ENCODE measurements at regions not wholly inside any gene's neighbourhood (a gene's known extent, or its start where the extent isn't known, plus 50 kb on each side); places are given as distances from the start of the nearest gene placed in this dataset.

- DNase-seq: no peak
Observed at GRCh38 chr11:70863993-70864392, 388.4 kb downstream of the SHANK2 start.

- DNase-seq: no peak
Observed at GRCh38 chr11:70865356-70865755, 387.0 kb downstream of the SHANK2 start.

DNA sequence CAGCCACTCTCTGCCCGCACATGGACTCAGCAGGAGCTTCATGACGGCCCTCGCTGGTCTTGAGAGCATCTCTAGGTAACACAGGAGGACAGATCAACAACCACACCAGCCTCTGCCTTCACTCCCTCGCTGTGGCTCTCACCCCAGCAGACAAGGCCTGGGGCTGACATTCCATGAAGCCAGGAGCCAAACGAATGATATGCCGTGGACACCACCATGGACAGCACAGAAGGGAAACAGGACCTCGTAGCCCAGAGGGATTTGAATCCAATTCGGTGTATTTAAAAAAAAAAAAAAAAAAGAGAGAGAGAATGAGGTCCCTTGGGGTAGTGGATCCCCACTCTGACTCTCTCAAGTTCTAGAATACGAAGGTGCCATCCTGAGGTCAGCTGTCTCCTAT is 385.5 kb downstream of the SHANK2 start:
- DNase-seq: no peak

- DNase-seq: no peak
Observed at GRCh38 chr11:70867281-70868047, 384.9 kb downstream of the SHANK2 start.

DNA sequence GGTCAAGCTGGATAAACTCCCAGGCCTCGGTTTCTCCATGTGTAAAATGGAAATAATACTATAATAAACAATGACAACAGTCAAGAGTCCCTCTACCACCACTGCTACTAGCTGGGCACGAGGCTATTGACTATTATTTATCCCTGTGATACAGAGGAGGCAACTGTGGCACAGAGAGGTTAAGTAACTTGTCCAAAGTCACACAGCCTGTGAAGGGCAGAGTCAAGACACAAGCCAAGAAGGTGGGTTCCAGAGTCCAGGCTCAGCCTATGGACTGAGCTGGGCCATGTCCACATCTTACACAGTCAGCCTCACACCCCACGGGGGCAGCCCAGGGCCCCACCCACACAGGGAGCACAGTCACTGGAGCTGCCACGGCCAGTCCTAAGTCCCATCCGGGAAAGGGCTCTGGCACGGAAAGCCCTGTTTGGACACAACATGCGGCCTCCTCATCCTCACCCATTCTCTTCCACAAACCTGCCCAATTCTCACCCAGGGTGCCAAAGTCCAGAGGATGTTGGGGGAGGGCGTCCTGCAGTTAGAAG is 384.0 kb downstream of the SHANK2 start:
- no peak for DNase-seq

DNA sequence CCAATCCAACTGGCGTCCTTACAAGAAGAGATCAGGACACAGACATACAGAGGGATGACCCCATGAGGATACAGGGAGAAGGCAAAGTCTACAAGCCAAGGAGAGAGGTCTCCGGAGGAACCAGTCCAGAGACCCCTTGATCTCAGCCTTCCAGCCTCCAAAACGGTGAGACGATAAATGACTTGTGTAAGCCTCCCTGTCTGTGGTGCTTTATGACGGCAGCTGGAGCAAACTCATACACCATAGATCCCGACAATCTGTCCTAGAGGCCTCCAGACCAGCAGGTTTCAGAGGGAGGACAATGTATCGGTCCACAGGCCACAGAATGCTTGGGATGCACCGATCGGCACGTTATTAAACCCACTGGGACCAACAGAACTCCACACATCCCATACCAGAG is 383.3 kb downstream of the SHANK2 start:
- DNase-seq: no peak

- DNase-seq: no peak
Observed at GRCh38 chr11:70871881-70872280, 380.5 kb downstream of the SHANK2 start.

GRCh38 chr11:70872299-70872698 is 380.1 kb downstream of the SHANK2 start:
- DNase-seq: no peak

- DNase-seq: no peak
Observed at GRCh38 chr11:70872955-70873735, 379.2 kb downstream of the SHANK2 start.

DNA sequence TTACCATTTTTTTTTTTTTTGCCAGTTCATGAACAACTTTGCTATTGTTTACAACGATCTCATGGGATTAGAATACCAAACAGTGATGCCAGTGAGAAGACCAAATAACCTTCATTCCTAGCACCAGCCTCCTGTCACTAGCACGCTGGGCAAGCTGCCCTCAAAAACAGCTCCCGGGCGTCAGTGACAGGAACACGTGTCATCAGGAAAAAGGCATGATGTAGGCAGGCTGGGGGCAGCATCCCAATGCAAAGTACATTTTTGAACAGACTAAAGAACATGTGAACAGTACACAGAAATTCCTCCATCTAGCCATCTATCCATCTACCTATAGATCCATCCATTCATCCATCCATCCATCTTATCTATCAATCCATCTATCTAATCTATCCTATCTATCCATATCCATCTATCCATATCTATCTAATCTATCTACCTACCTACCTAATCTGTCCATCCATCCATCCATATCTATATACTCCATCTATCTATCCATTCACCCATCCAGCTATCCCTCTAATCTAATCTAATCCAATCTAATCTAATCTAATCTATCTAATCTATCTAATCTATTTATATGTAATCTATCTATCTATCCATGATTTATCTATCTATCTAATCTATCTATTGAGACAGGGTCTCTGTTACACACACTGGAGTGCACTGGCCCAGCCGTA is 378.5 kb downstream of the SHANK2 start:
- DNase-seq: no peak

GRCh38 chr11:70876685-70877084 is 375.7 kb downstream of the SHANK2 start:
- DNase-seq: no peak

- no peak for DNase-seq
Observed at GRCh38 chr11:70877151-70877550, 375.2 kb downstream of the SHANK2 start.

DNA sequence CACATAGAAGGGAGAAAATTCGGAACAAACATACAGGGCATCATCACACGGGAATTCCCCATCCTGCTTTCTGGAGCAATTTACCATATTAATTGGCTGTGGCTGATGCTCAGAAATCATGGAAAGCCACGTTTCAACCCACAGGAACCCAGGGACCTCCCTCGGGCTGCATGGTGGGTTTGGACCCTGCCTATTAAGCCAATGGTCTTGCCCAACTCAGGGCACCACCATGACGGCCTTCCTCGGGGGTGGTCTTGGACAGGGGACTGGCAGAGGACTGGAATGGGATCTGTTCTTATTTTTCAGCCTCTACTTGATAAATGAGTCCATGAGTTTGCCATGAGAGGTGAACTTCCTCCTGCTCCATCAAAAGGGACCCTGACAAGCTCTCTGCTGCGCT is 374.0 kb downstream of the SHANK2 start:
- no peak for DNase-seq

- no peak for DNase-seq
Observed at GRCh38 chr11:70879601-70880285, 372.6 kb downstream of the SHANK2 start.

DNA sequence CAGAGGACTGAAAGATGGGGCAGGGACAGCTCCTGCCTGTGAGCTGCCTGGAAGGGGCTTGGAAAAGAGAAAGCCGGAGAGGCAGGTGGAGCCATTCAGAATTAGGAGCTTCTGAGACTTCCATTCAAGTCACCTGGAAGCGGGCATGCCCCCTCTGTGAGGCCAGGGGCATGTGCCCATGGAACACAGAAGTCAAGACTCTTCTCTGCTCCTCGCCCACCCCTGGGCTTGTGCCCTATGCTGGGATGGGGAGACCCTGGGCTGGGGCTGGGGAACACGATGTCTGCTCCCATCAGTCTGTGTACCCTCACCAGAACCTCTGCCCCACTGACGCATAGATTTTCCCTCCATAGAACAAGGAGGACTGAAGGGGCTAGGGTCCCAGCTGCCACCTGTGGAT is 372.0 kb downstream of the SHANK2 start:
- no peak for DNase-seq

DNA sequence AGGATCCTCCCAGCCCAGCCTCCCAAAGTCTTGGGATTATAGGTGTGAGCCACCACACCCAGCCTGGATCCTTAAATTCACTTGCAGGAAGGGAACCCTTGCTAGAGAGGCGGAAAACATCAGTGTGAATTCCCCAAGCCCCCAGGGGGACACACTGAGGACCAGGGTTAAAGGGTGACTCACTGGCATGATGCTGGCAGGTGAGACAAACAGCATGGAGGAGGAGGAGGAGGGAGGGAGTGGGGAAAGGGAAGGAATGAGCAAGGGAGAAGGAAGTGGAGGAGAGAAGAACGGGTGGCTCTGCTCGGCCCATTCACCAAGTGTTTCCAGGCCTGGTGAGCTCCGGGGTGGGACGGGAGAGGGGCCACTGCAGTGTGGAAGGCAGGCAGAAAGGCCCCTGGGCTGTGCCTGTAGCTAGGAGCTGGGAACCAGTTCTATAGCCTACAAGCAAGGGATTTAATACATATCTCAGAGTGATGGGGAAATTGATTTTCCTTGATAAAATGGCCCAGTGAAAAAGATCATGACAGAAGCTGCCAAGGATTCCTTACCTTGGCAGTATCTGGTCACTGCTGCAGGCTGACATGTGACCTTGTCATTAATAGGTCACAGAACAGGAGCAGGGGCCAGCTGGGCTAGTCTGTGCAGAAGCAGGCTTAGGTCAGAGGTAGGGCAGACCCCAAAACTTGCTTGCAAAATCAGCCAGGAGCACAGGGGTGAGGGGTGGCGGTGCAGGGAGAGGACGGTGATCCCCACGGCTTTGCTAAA is 370.2 kb downstream of the SHANK2 start:
- no peak for DNase-seq

DNA sequence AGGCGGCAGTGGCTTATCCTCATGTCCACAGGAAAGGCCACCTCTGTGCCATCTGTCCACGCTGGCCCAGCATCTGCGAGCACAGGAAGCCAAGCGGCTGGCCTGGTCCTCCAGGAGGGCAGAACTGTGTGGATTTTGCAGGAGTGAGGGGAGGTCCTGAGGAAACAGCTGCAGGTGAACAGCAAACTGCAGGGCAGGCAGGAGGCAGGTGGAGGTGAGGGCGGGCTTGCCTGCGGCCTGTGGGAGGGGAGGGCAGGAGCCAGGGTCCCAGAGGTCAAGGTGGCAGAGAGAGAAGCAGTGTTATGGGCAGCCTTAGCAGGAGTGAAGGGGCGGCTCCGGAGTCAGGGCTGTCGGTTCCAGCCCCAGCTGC is 369.7 kb downstream of the SHANK2 start:
- no peak for DNase-seq

GRCh38 chr11:70883323-70883940 is 368.9 kb downstream of the SHANK2 start:
- DNase-seq: no peak

- DNase-seq: no peak
Observed at GRCh38 chr11:70883973-70884623, 368.3 kb downstream of the SHANK2 start.

DNA sequence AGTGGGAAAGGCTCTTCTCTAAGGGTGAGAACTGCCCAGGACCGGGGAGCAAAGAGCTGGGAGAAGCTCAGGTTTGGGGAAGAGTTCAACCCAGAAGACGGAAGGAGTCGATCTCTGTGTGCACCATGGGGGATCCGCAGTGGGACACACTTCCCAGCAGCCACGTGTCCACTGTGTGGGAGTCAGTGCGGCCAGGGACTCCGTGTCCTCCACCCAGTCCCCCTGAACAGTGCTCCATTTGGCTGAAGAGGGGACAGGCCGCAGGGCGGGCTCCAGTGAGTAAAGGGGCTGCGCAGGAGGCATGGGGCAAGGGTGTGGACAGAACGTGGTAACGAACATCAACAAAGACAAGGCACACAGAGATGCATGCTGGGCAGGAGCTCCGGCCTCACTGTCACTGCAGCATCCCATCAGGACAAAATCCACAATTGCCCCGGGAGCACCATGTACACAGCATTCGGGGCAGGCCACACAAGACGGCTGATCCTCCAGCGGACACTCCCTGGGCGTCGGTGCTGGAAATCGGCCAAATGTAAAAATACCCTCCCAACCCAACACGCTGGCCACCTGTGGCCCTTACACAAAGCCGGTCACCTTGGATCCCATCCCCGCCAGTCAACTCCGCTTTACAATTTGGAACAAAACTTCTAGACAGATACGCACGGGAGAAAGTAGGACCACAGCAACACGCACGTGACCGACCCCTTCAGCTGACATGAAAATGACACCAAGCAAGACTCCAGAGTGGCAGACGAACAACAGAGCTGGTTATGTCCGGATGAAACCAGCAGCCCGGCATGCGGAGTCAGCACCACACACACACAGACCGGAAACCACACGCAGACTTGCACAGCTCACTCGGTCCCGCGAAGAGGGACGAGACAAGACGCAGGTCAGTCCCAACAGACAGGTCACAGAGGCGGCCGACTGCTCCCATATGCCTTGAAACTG is 366.8 kb downstream of the SHANK2 start:
- no peak for DNase-seq
